ENCODE measurements at regions not wholly inside any gene's neighbourhood (a gene's known extent, or its start where the extent isn't known, plus 50 kb on each side); places are given as distances from the start of the nearest gene placed in this dataset.
"Not testable (repeated sequence)": the region's sequence is repeated elsewhere in the genome, so short reads cannot be mapped to it uniquely, and the experiment has no call there.

DNA sequence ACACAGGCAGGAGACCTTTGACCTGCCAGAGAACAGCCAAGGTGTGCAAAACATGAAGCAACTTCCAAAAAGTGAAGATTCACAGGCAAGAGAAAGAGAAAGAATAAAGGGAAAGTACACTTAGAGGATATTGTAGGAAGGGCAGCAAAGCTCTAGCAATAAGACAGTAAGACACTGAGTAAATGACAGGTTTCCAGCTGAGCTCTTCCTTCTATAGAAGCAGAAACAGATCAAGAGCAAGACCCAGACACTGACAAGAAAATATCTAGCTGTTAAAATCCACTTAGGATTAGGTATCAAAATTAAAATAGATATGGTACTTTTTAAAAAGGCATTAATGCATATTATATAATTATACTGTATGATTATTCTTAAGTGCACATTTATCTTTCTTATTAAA is 333.4 kb downstream of the RAP2B start:
- H3K4me3 ChIP-seq (ENCODE audit: low read depth, low read length): no peak overlapping the region
- TF ChIP-seq, protein P1, sequence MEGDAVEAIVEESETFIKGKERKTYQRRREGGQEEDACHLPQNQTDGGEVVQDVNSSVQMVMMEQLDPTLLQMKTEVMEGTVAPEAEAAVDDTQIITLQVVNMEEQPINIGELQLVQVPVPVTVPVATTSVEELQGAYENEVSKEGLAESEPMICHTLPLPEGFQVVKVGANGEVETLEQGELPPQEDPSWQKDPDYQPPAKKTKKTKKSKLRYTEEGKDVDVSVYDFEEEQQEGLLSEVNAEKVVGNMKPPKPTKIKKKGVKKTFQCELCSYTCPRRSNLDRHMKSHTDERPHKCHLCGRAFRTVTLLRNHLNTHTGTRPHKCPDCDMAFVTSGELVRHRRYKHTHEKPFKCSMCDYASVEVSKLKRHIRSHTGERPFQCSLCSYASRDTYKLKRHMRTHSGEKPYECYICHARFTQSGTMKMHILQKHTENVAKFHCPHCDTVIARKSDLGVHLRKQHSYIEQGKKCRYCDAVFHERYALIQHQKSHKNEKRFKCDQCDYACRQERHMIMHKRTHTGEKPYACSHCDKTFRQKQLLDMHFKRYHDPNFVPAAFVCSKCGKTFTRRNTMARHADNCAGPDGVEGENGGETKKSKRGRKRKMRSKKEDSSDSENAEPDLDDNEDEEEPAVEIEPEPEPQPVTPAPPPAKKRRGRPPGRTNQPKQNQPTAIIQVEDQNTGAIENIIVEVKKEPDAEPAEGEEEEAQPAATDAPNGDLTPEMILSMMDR (IDR thresholded peaks at IDR 0.05; ENCODE audit: low read depth, low read length, missing control alignments): no peak
- in situ Hi-C loops (cut with HindIII; ENCODE audit: low sequenced_read_pairs): no loop called here
- no peak for DNase-seq (ENCODE audit: low read depth)

DNA sequence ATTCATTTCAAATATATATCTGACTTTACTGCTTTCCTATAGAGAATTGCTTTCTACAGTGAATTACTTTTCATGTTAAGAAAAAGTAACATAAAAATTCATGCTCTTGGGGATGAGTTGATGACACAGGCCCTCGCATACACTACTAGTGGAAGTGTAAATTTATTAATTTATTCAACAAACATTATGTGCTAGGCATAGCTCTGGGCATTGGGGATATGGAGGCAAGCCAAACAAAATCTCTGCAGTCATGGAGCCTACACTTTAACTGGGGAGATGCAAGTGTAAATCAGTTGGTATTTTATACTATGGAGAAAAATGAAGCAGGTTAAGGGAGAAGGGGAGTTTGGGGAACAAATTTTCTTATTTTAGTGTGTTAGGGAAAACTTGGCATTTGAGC is 340.7 kb downstream of the RAP2B start:
- DNase-seq (ENCODE audit: low read depth): no peak
- in situ Hi-C loops (cut with HindIII; ENCODE audit: low sequenced_read_pairs): no loop called here
- TF ChIP-seq, protein P1 (IDR thresholded peaks at IDR 0.05; ENCODE audit: low read depth, low read length, missing control alignments): no peak
- no peak overlapping the region for H3K4me3 ChIP-seq (ENCODE audit: low read depth, low read length)

DNA sequence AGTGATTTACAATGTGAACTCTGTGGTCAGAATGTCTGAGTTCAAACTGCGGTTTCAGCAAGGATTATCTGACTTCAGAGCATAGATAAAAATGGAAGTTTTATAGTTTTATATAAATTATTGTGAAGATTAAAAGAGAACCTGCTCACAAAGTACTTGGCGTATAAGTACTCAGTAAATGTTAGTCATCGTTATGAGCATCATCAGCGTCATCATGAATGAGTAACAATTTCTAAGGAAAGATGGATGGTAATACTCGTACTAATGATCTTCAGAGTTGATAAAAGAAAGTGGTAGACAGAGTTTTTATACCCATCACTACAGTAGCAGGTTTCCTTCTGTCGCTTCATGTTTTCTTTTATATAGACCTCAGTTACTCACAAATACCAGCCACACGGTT is 341.8 kb downstream of the RAP2B start:
- no peak overlapping the region for H3K4me3 ChIP-seq (ENCODE audit: low read depth, low read length)
- in situ Hi-C loops (cut with HindIII; ENCODE audit: low sequenced_read_pairs): no loop called here
- no peak for DNase-seq (ENCODE audit: low read depth)
- TF ChIP-seq, protein P1 (IDR thresholded peaks at IDR 0.05; ENCODE audit: low read depth, low read length, missing control alignments): no peak

DNA sequence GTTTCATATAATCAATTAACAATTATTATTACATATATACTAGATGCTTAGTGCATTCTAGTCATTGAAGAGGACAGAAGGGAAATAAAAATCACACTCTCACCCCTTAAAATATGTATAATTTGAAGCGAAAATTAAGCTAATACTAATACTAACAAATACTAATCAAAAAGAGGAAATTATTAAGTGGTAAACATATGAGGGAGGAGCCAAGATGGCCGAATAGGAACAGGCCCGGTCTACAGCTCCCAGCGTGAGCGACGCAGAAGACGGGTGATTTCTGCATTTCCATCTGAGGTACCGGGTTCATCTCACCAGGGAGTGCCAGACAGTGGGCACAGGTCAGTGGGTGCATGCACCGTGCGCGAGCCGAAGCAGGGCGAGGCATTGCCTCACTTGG is 344.2 kb downstream of the RAP2B start:
- in situ Hi-C loops (cut with HindIII; ENCODE audit: low sequenced_read_pairs); DNase-seq (ENCODE audit: low read depth); H3K4me3 ChIP-seq (ENCODE audit: low read depth, low read length): not testable (repeated sequence)

DNA sequence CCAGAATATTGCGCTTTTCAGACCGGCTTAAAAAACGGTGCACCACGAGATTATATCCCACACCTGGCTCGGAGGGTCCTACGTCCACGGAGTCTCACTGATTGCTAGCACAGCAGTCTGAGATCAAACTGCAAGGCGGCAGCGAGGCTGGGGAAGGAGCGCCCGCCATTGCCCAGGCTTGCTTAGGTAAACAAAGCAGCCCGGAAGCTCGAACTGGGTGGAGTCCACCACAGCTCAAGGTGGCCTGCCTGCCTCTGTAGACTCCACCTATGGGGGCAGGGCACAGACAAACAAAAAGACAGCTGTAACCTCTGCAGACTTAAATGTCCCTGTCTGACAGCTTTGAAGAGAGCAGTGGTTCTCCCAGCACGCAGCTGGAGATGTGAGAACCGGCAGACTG is 344.7 kb downstream of the RAP2B start:
- in situ Hi-C loops (cut with HindIII; ENCODE audit: low sequenced_read_pairs); DNase-seq (ENCODE audit: low read depth); H3K4me3 ChIP-seq (ENCODE audit: low read depth, low read length): not testable (repeated sequence)

DNA sequence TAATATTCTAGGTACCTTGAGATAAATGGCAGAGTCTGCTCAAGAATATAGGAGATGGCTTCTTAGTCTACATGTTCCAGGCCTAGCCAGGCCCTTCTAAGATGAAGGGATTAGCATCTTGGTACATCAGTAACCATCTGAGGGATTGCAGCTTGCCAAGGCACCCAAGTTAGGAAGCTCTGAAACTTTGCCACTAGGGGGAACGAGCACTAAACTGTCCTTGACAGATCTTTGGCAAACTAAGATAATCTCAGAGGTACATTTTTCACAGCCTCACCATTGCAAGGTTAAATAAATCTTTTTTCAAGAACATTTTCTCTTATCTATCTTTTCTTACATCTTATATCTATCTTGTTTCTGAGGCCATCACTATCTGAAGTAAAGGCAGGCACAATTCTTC is 351.2 kb downstream of the RAP2B start:
- in situ Hi-C loops (cut with HindIII; ENCODE audit: low sequenced_read_pairs): no loop called here
- no peak overlapping the region for H3K4me3 ChIP-seq (ENCODE audit: low read depth, low read length)
- TF ChIP-seq, protein P1 (IDR thresholded peaks at IDR 0.05; ENCODE audit: low read depth, low read length, missing control alignments): peak; percentile 24
- DNase-seq (ENCODE audit: low read depth): no peak

DNA sequence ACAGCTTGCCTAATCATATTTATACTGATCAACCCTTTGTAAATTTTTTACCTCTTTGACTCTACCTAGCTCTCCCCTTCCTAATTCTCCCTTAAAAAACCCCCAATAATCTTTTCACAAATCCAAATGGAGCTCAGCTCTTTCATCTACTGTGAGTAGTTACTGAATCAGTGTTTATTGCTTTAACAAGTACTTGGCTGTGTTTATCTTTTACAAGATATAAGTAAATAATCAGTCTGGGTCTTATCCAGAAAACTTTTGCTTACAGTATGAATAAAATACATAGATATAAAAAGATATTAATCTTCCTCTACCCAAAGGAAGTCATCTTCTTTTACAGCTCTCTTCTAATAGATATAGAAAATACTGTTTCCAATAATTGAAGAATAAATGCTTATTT is 366.4 kb downstream of the RAP2B start:
- no peak for DNase-seq (ENCODE audit: low read depth)
- TF ChIP-seq, protein P1 (IDR thresholded peaks at IDR 0.05; ENCODE audit: low read depth, low read length, missing control alignments): no peak
- no peak overlapping the region for H3K4me3 ChIP-seq (ENCODE audit: low read depth, low read length)
- in situ Hi-C loops (cut with HindIII; ENCODE audit: low sequenced_read_pairs): no loop called here

DNA sequence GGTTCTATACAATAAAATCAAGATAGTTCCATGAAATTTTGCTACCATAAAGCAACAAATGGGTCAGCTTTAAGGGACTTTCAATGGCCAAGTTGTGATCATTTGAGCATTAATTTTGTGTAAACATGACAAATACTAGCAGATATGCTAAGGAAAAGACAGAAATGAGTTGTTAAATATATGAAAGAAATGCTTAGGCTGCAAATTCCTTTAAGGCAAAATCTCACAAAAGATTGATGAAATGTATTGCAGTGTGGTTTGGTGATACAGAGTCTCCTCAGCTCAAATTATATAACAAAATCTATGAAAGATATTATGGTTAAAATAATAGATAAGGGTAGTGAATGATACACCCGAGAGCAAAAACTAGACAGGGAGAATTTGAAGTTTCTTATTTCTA is 377.2 kb downstream of the RAP2B start:
- no peak for DNase-seq (ENCODE audit: low read depth)
- H3K4me3 ChIP-seq (ENCODE audit: low read depth, low read length): no peak overlapping the region
- in situ Hi-C loops (cut with HindIII; ENCODE audit: low sequenced_read_pairs): no loop called here
- TF ChIP-seq, protein P1 (IDR thresholded peaks at IDR 0.05; ENCODE audit: low read depth, low read length, missing control alignments): no peak

Data from astrocyte of the cerebellum (primary cell).